MCF 10A (cell line): ENCODE measurements at regions not wholly inside any gene's neighbourhood (a gene's known extent, or its start where the extent isn't known, plus 50 kb on each side); places are given as distances from the start of the nearest gene placed in this dataset.

Experiments used
- BruUV-seq: library from RNA; stranded (reverse); fragments of 400-500 nt; replicated peaks from 2 replicates; lab custom pipeline; 2021; lab: Mats Ljungman, UMichigan
- CTCF ChIA-PET: fragments of 300-600 bp; sonication (Branson Sonifier 250); formaldehyde crosslinking; extraction: SDS; loops from one replicate; lab custom pipeline; 2021; ENCODE audit warnings: antibody characterized with exemption, inconsistent platforms; lab: Yijun Ruan, JAX
- POLR2A ChIA-PET: fragments of 300-600, 350-650 bp; sonication (Branson Sonifier 250); formaldehyde crosslinking; extraction: SDS; loops from one replicate; lab custom pipeline; 2020; ENCODE audit warnings: antibody characterized with exemption, inconsistent platforms; lab: Yijun Ruan, JAX
- DNase-seq: peaks from one replicate; pipeline ENCODE4 v3.0.0-alpha.2; 2018; ENCODE audit not compliant: unreplicated experiment
- H3K27ac Mint-ChIP-seq: one replicate; pipeline ENCODE4 v1.8.0; 2022; ENCODE audit warnings: mild to moderate bottlenecking, low read depth, mixed read lengths; ENCODE audit not compliant: unreplicated experiment
- H3K27me3 Mint-ChIP-seq: one replicate; pipeline ENCODE4 v1.8.0; 2022; ENCODE audit warnings: mixed read lengths; ENCODE audit not compliant: insufficient read depth, unreplicated experiment
- H3K36me3 Mint-ChIP-seq: one replicate; pipeline ENCODE4 v1.8.0; 2022; ENCODE audit warnings: mild to moderate bottlenecking, moderate library complexity, mixed read lengths; ENCODE audit not compliant: insufficient read depth, unreplicated experiment
- H3K4me1 Mint-ChIP-seq: one replicate; pipeline ENCODE4 v1.8.0; 2022; ENCODE audit warnings: mixed read lengths; ENCODE audit not compliant: insufficient read depth, unreplicated experiment
- H3K4me3 Mint-ChIP-seq: one replicate; pipeline ENCODE4 v1.8.0; 2022; ENCODE audit warnings: mild to moderate bottlenecking, moderate library complexity, mixed read lengths; ENCODE audit not compliant: unreplicated experiment
- H3K9me3 Mint-ChIP-seq: one replicate; pipeline ENCODE4 v1.8.0; 2022; ENCODE audit warnings: mixed read lengths; ENCODE audit not compliant: unreplicated experiment
- CTCF ChIP-seq: fragments of 200-600 bp; IDR thresholded peaks from one replicate; pipeline ENCODE4 v1.8.0; 2022; ENCODE audit warnings: antibody characterized with exemption, mild to moderate bottlenecking; ENCODE audit not compliant: unreplicated experiment
- intact Hi-C: fragments of 100-400 bp; cut with micrococcal nuclease; formaldehyde crosslinking; loops from 2 replicates; pipeline ENCODE4 v1.14.1; 2022

GRCh38 chr12:19826980-19827550 is 387.8 kb downstream of the AEBP2 start:
- H3K27me3 Mint-ChIP-seq, result no peaks in the 10 kb centered on the region
- peak; percentile 15 for DNase-seq
- H3K4me1 Mint-ChIP-seq, result no peaks in the 10 kb centered on the region
- TF ChIP-seq CTCF, result no peak
- peaks cover 12% of the 10 kb centered on the region for H3K9me3 Mint-ChIP-seq
- ChIA-PET CTCF (interaction anchor here (1.0 to 1.3 kb wide), 2 partner anchors 10 to 88 kb away, joined by 3 to 5 read pairs; no protein-coding TSS in a partner anchor), POLR2A (no interaction called here)
- no peak overlapping the region for H3K4me3 Mint-ChIP-seq
- no TSS peak for BruUV-seq
- H3K36me3 Mint-ChIP-seq, result no peaks in the 10 kb centered on the region
- intact Hi-C loops, result no loop called here
- no peak overlapping the region for H3K27ac Mint-ChIP-seq

GRCh38 chr12:19829100-19829853 is 390.0 kb downstream of the AEBP2 start:
- peaks cover 6% of the 10 kb centered on the region for H3K4me1 Mint-ChIP-seq
- POLR2A ChIA-PET, result interaction anchor here (0.6 kb wide), 1 partner anchor 211 kb away, joined by 3 read pairs; no protein-coding TSS in a partner anchor

GRCh38 chr12:19830446-19830845 is 391.2 kb downstream of the AEBP2 start:
- ChIA-PET POLR2A (no interaction called here), CTCF (interaction anchor here (0.6 to 1.1 kb wide), 4 partner anchors 52 to 391 kb away, joined by 3 read pairs; no protein-coding TSS in a partner anchor)
- intact Hi-C loops, result no loop called here
- Mint-ChIP-seq H3K36me3 (no peaks in the 10 kb centered on the region), H3K27me3 (no peaks in the 10 kb centered on the region), H3K9me3 (peaks cover under 1% of the 10 kb centered on the region), H3K4me3 (no peak overlapping the region), H3K4me1 (peaks cover 6% of the 10 kb centered on the region), H3K27ac (no peak overlapping the region)
- BruUV-seq, result no TSS peak
- no peak for TF ChIP-seq CTCF
- no peak for DNase-seq

More at GRCh38 chr12:19829100-19829853, 390.0 kb downstream of the AEBP2 start:
- Mint-ChIP-seq H3K4me3 (no peak overlapping the region), H3K9me3 (no peaks in the 10 kb centered on the region), H3K36me3 (no peaks in the 10 kb centered on the region), H3K27ac (no peak overlapping the region), H3K27me3 (no peaks in the 10 kb centered on the region)
- intact Hi-C loops, result no loop called here
- no TSS peak for BruUV-seq
- no peak for DNase-seq
- CTCF ChIA-PET, result interaction anchor here (0.8 kb wide), 1 partner anchor 392 kb away, joined by 3 read pairs; no protein-coding TSS in a partner anchor
- TF ChIP-seq CTCF, result no peak

- ChIA-PET CTCF (no interaction called here), POLR2A (no interaction called here)
- DNase-seq, result peak; percentile 6
- Mint-ChIP-seq H3K4me1 (peaks cover 6% of the 10 kb centered on the region), H3K4me3 (no peak overlapping the region), H3K27me3 (no peaks in the 10 kb centered on the region), H3K27ac (no peak overlapping the region), H3K9me3 (peaks cover 13% of the 10 kb centered on the region), H3K36me3 (no peaks in the 10 kb centered on the region)
- intact Hi-C loops, result no loop called here
- no TSS peak for BruUV-seq
- no peak for TF ChIP-seq CTCF
These were observed 394.6 kb downstream of the AEBP2 start for GRCh38 chr12:19833775-19834501.
